Activated CD4-positive, CD25-positive, alpha-beta regulatory T cell treated with anti-CD3 and anti-CD28 coated beads, Interleukin-2, amount 50 U/mL, for 16 hours (primary cell): ENCODE measurements at regions not wholly inside any gene's neighbourhood (a gene's known extent, or its start where the extent isn't known, plus 50 kb on each side); places are given as distances from the start of the nearest gene placed in this dataset.

Source experiments
- DNase-seq: peaks from one replicate; pipeline ENCODE4 v3.0.0-alpha.2; 2020; ENCODE audit warnings: low read depth, low spot score

- no peak for DNase-seq
These were observed 170.2 kb upstream of the HMGA2 start for GRCh38 chr12:65653946-65654629.

GRCh38 chr12:65655074-65655493, 169.2 kb upstream of the HMGA2 start:
- no peak for DNase-seq

DNA sequence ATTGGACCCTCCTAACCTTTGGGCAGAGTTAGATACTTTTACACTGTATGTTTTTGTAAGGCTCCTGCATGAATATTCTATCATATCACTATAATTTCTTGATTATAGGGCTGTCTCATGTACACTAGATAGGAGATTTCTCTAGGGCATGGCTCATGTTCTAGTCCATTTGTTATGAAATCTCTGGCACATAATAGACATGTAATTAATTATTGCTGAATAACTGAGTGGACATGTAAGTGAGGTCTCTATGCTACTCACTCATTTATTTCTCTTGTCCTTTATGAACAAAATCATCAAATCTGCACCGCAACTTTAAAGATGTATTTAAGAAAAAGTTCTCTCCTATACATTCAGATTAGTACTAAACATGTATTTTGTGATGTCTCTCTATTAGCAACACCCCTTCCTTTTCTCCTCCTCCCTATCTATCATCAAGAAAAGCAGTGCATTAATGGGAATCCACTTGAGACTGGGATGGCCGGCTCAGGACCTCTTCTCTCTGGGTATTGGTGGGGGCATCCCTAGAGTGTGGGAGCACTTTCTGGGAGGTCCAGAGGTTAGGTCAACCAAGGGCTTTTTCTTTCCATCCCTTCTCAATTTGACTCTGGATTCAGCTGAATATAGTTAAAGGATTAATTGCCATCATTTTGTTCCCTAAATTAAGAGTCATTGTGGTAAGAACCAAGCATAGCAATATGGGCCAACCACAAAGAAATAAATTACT, 168.0 kb upstream of the HMGA2 start:
- no peak for DNase-seq

DNA sequence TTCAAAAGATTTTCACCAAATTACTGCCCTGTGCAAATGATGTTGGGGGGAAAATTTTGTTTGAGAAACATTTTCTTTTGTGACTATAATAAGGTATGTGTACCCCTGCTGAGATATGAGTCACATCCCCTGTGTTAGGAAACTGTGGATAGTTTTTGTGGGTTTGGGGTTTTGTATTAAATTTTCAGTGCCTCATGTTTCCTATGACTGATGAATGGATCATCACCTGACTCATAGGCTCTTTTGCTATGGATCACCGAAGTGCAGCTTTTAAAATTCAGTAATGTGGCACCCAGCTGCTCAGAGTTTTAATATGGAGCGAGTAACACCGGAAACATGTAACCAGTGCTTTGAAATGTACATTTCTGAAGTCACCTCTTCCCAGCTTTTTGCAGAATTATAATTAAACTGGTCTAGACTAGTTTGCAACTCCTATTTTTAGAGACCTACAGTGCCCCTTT, 167.4 kb upstream of the HMGA2 start:
- DNase-seq = no peak

GRCh38 chr12:65657635-65658034, 166.6 kb upstream of the HMGA2 start:
- no peak for DNase-seq

DNA sequence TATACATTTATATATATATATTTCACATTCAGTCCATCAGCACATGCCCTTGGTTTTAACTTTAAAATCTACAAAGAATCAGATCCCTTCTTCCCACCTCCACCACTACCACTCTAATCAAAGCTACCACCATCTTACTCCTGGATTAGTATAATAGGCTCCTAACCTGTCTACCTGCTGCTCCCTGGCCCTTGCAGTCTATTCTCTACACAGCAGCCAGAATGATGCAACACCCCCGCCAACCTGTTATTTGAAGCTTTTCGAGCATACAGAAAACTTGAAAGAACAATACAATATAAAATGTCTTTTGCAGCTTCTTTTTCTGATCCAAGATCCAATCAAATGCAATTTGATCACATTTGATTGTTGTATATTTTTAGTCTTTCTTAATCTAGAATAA, 165.9 kb upstream of the HMGA2 start:
- DNase-seq = no peak

- DNase-seq = no peak
These were observed 164.6 kb upstream of the HMGA2 start for GRCh38 chr12:65659681-65660080.

- DNase-seq = no peak
These were observed 164.2 kb upstream of the HMGA2 start for GRCh38 chr12:65660096-65660495.

GRCh38 chr12:65660836-65661235, 163.4 kb upstream of the HMGA2 start:
- DNase-seq = no peak

- no peak for DNase-seq
These were observed 161.7 kb upstream of the HMGA2 start for GRCh38 chr12:65662590-65662989.

GRCh38 chr12:65663097-65663496, 161.2 kb upstream of the HMGA2 start:
- DNase-seq = no peak

- DNase-seq = no peak
These were observed 160.6 kb upstream of the HMGA2 start for GRCh38 chr12:65663648-65664047.

DNA sequence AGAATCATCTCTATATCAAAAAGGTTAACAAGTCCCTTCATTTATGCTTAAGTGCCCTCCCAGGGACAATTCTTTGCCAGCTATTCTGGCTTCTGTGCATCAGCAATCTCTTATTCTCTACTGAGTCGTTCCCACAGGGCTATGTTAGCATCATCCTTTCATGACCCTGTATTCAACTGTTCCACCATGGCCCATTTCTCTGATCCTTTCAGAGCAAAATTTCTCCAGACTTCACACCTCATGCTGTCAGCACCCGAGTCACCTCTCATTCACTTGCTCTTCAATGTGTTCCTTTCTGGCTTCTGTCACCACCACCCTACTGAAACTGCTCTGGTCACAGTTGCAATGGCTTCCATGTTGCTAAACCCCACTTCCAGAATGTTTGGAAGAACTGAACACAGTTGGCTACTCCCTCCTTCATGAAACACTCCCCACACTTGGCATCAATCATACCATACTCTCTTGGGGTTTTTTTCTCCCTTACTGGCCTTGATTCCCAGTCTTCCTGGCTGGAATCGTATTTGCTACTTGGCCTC, 159.5 kb upstream of the HMGA2 start:
- DNase-seq = no peak

DNA sequence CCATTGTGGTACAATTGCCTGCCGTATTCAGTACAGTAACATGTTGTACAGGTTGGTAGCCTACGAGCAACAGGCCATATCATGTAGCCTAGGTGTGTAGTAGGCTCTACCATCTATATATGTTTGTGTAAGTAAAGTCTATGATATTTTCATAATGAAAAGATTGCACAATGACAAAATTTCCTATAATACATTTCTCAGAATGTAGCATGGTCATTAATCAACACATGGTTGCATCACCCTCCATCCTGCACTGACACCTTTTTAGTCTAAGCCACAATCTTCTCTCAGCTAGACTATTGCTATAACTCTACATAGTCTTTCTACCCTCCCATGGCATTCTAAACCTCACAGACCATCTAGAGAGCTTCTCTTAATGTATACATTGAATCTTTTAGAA, 158.5 kb upstream of the HMGA2 start:
- DNase-seq = no peak

DNA sequence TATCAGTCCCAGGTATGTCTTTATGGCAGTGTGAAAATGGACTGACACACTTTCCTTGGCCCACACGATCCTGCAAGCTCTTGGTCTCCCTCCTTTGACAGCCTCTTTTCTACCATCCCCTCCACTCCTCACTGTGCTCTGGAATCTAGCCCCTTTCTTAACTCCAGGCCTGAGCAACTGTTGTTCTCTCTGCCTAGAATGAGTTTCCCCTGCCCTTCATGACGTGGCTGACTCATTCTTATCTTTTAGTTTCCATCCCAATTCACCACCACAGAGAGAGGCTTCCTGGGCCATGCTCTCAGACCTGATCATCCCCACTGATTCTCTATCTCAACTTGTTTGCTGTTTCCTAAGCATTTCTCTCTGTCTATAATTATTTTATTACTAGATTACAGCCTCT, 157.4 kb upstream of the HMGA2 start:
- no peak for DNase-seq

GRCh38 chr12:65667932-65668331, 156.4 kb upstream of the HMGA2 start:
- no peak for DNase-seq

- DNase-seq = no peak
These were observed 155.1 kb upstream of the HMGA2 start for GRCh38 chr12:65668981-65669695.

- DNase-seq = no peak
These were observed 153.5 kb upstream of the HMGA2 start for GRCh38 chr12:65670775-65671174.

DNA sequence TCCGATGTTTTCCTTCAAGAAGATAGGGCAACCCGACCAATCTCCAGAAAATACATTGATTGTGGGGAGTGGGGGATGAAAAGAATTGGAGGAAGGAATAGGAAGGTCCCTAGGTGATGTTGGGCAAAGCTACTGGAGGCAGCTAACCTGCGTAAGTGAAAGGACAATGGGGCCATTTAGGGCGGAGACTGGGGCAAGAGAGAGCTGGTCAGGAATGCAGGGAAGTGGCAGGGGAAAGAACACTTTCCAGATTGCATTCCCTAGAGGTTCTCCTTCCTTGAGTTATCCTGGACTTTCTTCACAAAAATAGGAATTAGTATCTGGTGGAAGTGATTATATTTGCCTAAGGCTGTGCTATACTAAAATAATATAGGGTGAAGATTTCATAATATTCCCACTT, 151.8 kb upstream of the HMGA2 start:
- DNase-seq = no peak

GRCh38 chr12:65673156-65673690, 151.1 kb upstream of the HMGA2 start:
- DNase-seq = no peak

- no peak for DNase-seq
These were observed 150.6 kb upstream of the HMGA2 start for GRCh38 chr12:65673732-65674131.

GRCh38 chr12:65675141-65675621, 149.1 kb upstream of the HMGA2 start:
- no peak for DNase-seq
